H1 (cell line): ENCODE measurements at regions not wholly inside any gene's neighbourhood (a gene's known extent, or its start where the extent isn't known, plus 50 kb on each side); places are given as distances from the start of the nearest gene placed in this dataset.
A peak's percentile ranks its signal among the peaks of the same experiment; 100 is the strongest.

Source experiments
- CTCF ChIA-PET: fragments of 300-600 bp; sonication (Branson Sonifier 250); formaldehyde crosslinking; loops from one replicate; lab custom pipeline; 2021; ENCODE audit not compliant: partially characterized antibody; lab: Charles Lee
- POLR2A ChIA-PET: fragments of 300-600 bp; sonication (Branson Sonifier 250); formaldehyde crosslinking; loops from one replicate; lab custom pipeline; 2021; ENCODE audit warnings: inconsistent platforms; ENCODE audit not compliant: partially characterized antibody; lab: Charles Lee
- DNase-seq, 2 experiments: peaks; one replicate each; pipeline versions ENCODE4 v3.0.0 to v3.0.0-alpha.2; 2010 to 2022; ENCODE audit warnings: low spot score in 2 of 2, low read depth in 1 of 2, mixed read lengths in 1 of 2
- FAIRE-seq: peaks from 2 replicates; lab custom pipeline; 2011; peaks lifted over from hg19 to GRCh38; lab: Jason Lieb, UNC
- H2AFZ ChIP-seq: 2 replicates; pipeline ENCODE4 v1.8.1; 2012; ENCODE audit warnings: low read length, inconsistent platforms
- H2AK5ac ChIP-seq: 2 replicates; pipeline ENCODE4 v1.6.1; 2013; ENCODE audit warnings: low read depth, low read length
- H2BK120ac ChIP-seq: replicated peaks from 2 replicates; pipeline ENCODE3; 2013; ENCODE audit warnings: low read depth, low read length, inconsistent platforms
- H2BK12ac ChIP-seq: 2 replicates; pipeline ENCODE4 v1.6.1; 2013; ENCODE audit warnings: low read depth, low read length
- H2BK15ac ChIP-seq: 2 replicates; pipeline ENCODE4 v1.6.1; 2013; ENCODE audit warnings: low read length
- H2BK20ac ChIP-seq: 2 replicates; pipeline ENCODE4 v1.6.1; 2013; ENCODE audit warnings: low read length
- H2BK5ac ChIP-seq: 2 replicates; pipeline ENCODE4 v1.6.1; 2013; ENCODE audit warnings: low read depth, low read length
- H3K14ac ChIP-seq: 2 replicates; pipeline ENCODE4 v1.6.1; 2013; ENCODE audit warnings: inconsistent platforms; ENCODE audit not compliant: insufficient read length
- H3K18ac ChIP-seq: 2 replicates; pipeline ENCODE4 v1.6.1; 2013; ENCODE audit warnings: low read length; ENCODE audit errors: extremely low read depth
- H3K23ac ChIP-seq: 2 replicates; pipeline ENCODE4 v1.6.1; 2013; ENCODE audit warnings: inconsistent platforms; ENCODE audit not compliant: insufficient read length
- H3K23me2 ChIP-seq: 2 replicates; pipeline ENCODE4 v1.6.1; 2013; ENCODE audit warnings: low read depth, low read length
- H3K27ac ChIP-seq: 2 replicates; pipeline ENCODE4 v1.6.1; 2011; ENCODE audit warnings: low read depth, low read length, inconsistent platforms
- H3K27me3 ChIP-seq, 4 experiments: replicated peaks in 1 of 4; 1 replicate in 1 of 4; 2 replicates in 3 of 4; pipeline versions ENCODE4 v1.6.1 to v1.8.1; 2011 to 2013; ENCODE audit warnings: low read length in 3 of 4, mild to moderate bottlenecking in 3 of 4, inconsistent platforms in 2 of 4, mixed read lengths in 2 of 4, moderate library complexity in 1 of 4; ENCODE audit not compliant: control insufficient read depth in 3 of 4, insufficient read depth in 3 of 4; ENCODE audit errors: extremely low read depth in 1 of 4
- H3K36me3 ChIP-seq, 4 experiments: 2 replicates each; pipeline versions ENCODE4 v1.6.1 to v1.8.1; 2011 to 2013; ENCODE audit warnings: mild to moderate bottlenecking in 4 of 4, low read length in 3 of 4, moderate library complexity in 2 of 4, control low read depth in 1 of 4, inconsistent platforms in 1 of 4; ENCODE audit not compliant: insufficient read depth in 4 of 4, control insufficient read depth in 2 of 4
- H3K4ac ChIP-seq: replicated peaks from 2 replicates; pipeline ENCODE3; 2013; ENCODE audit warnings: low read length, low read depth, mixed read lengths, inconsistent platforms; ENCODE audit not compliant: insufficient read length
- H3K4me1 ChIP-seq, 4 experiments: replicated peaks in 1 of 4; 1 replicate in 1 of 4; 2 replicates in 3 of 4; pipeline versions ENCODE4 v1.6.1 to v1.8.1; 2011 to 2013; ENCODE audit warnings: low read length in 3 of 4, inconsistent platforms in 2 of 4, mixed read lengths in 1 of 4; ENCODE audit not compliant: insufficient read depth in 4 of 4, control insufficient read depth in 3 of 4
- H3K4me2 ChIP-seq, 2 experiments: 2 replicates each; pipeline versions ENCODE4 v1.6.1 to v1.8.1; 2011 to 2013; ENCODE audit warnings: low read depth in 2 of 2, low read length in 2 of 2, control low read depth in 1 of 2, inconsistent platforms in 1 of 2, mild to moderate bottlenecking in 1 of 2; ENCODE audit not compliant: insufficient read depth in 1 of 2
- H3K4me3 ChIP-seq, 4 experiments: fragments of 200-600, 300-600 bp in 1 of 4; sonication (generic), shearing (Covaris generic), sonication (Bioruptor Twin) in 1 of 4; 2 replicates each; pipeline versions ENCODE4 v1.5.1 to v1.8.1; 2011 to 2016; ENCODE audit warnings: low read length in 4 of 4, low read depth in 3 of 4, control low read depth in 2 of 4, inconsistent platforms in 2 of 4, mild to moderate bottlenecking in 2 of 4, mixed read lengths in 1 of 4, moderate library complexity in 1 of 4; ENCODE audit not compliant: insufficient read depth in 2 of 4; ENCODE audit errors: extremely low read depth in 1 of 4
- H3K56ac ChIP-seq: replicated peaks from 2 replicates; pipeline ENCODE3; 2013; ENCODE audit warnings: low read depth, mild to moderate bottlenecking, mixed read lengths, low read length, inconsistent platforms; ENCODE audit not compliant: insufficient read length
- H3K79me1 ChIP-seq: 2 replicates; pipeline ENCODE4 v1.6.1; 2013; ENCODE audit warnings: low read depth, low read length, control low read depth
- H3K79me2 ChIP-seq, 2 experiments: 2 replicates each; pipeline versions ENCODE4 v1.6.1 to v1.8.1; 2012 to 2013; ENCODE audit warnings: low read length in 2 of 2, mild to moderate bottlenecking in 2 of 2, inconsistent platforms in 1 of 2; ENCODE audit not compliant: insufficient read depth in 2 of 2, control insufficient read depth in 1 of 2
- H3K9ac ChIP-seq, 4 experiments: replicated peaks in 1 of 4; 1 replicate in 1 of 4; 2 replicates in 3 of 4; pipeline versions ENCODE4 v1.6.1 to v1.8.1; 2011 to 2013; ENCODE audit warnings: low read depth in 3 of 4, low read length in 3 of 4, control low read depth in 2 of 4, mild to moderate bottlenecking in 2 of 4, moderate library complexity in 2 of 4, inconsistent platforms in 1 of 4; ENCODE audit errors: extremely low read depth in 1 of 4
- H3K9me3 ChIP-seq, 2 experiments: 2 replicates each; pipeline versions ENCODE4 v1.6.1 to v1.8.1; 2012 to 2013; ENCODE audit warnings: mild to moderate bottlenecking in 2 of 2, moderate library complexity in 2 of 2, control low read depth in 1 of 2, inconsistent platforms in 1 of 2, low read depth in 1 of 2, low read length in 1 of 2, mixed read lengths in 1 of 2; ENCODE audit not compliant: insufficient read depth in 2 of 2
- H4K20me1 ChIP-seq, 2 experiments: replicated peaks in 1 of 2; 2 replicates each; pipeline versions ENCODE3 to v1.8.1; 2011 to 2013; ENCODE audit warnings: inconsistent platforms in 2 of 2, low read length in 2 of 2, mild to moderate bottlenecking in 1 of 2; ENCODE audit not compliant: insufficient read depth in 2 of 2, control insufficient read depth in 1 of 2
- H4K5ac ChIP-seq: 2 replicates; pipeline ENCODE4 v1.6.1; 2013; ENCODE audit warnings: low read length, low read depth, mixed read lengths, inconsistent platforms; ENCODE audit not compliant: insufficient read length
- H4K8ac ChIP-seq: 2 replicates; pipeline ENCODE4 v1.8.0; 2013; ENCODE audit warnings: mild to moderate bottlenecking, moderate library complexity, low read length, inconsistent platforms; ENCODE audit not compliant: insufficient read depth; ENCODE audit errors: extremely low read depth
- H4K91ac ChIP-seq: replicated peaks from 2 replicates; pipeline ENCODE3; 2013; ENCODE audit warnings: low read length, mixed read lengths, inconsistent platforms; ENCODE audit not compliant: insufficient read length
- ASH2L ChIP-seq: fragments of 200-600, 300-600 bp; sonication (generic); IDR thresholded peaks from one replicate; pipeline ENCODE4 v1.7.1; 2017; ENCODE audit warnings: low read length
- CBX8 ChIP-seq: fragments of 300-800, 300-1000 bp; sonication (generic); IDR thresholded peaks from 2 replicates; pipeline ENCODE4 v1.7.1; 2016; ENCODE audit warnings: low read depth, low read length, borderline replicate concordance
- CHD1 ChIP-seq: IDR thresholded peaks from 2 replicates; pipeline ENCODE4 v1.6.1; 2012; ENCODE audit warnings: low read depth, low read length, improper control_type of control experiment
- CHD2 ChIP-seq: IDR thresholded peaks from 2 replicates; pipeline ENCODE4 v1.6.1; 2012; ENCODE audit warnings: low read length, improper control_type of control experiment
- FOSL1 ChIP-seq: IDR thresholded peaks from 2 replicates; pipeline ENCODE4 v1.6.1; 2011; ENCODE audit warnings: mild to moderate bottlenecking, low read depth, low read length, moderate library complexity; ENCODE audit not compliant: insufficient read depth
- POLR2AphosphoS5 ChIP-seq: IDR thresholded peaks from 2 replicates; pipeline ENCODE4 v1.6.1; 2011; ENCODE audit warnings: low read depth, low read length
- POU5F1 ChIP-seq: IDR thresholded peaks from 2 replicates; pipeline ENCODE4 v1.6.1; 2011; ENCODE audit warnings: low read depth, mild to moderate bottlenecking, low read length, moderate library complexity
- SIN3A ChIP-seq, 2 experiments: IDR thresholded peaks in 1 of 2; conservative IDR thresholded peaks in 1 of 2; 2 replicates each; pipeline ENCODE4 v1.6.1; 2011 to 2012; ENCODE audit warnings: low read length in 2 of 2, improper control_type of control experiment in 1 of 2, low read depth in 1 of 2, mild to moderate bottlenecking in 1 of 2
- SUZ12 ChIP-seq: fragments of 200-600 bp; sonication (generic); IDR thresholded peaks from 2 replicates; pipeline ENCODE4 v1.6.1; 2012; ENCODE audit warnings: mild to moderate bottlenecking, inconsistent platforms, low read length, moderate library complexity, mixed read lengths
- TEAD4 ChIP-seq: IDR thresholded peaks from 2 replicates; pipeline ENCODE4 v1.6.1; 2012; ENCODE audit warnings: low read depth, low read length, inconsistent platforms, mixed read lengths
- YY1 ChIP-seq: IDR thresholded peaks from 2 replicates; pipeline ENCODE4 v1.6.1; 2011; ENCODE audit warnings: low read depth, mild to moderate bottlenecking, low read length
- WGBS, 2 experiments: shearing (Covaris generic) in 1 of 2; methylation state at CpG; one replicate each; pipeline versions ENCODE4 v1.1.6 to v1.1.7; 2013 to 2015; ENCODE audit warnings: low lambda C conversion rate in 2 of 2, mixed read lengths in 2 of 2, inconsistent platforms in 1 of 2, low coverage in 1 of 2, missing lambda C conversion rate in 1 of 2; ENCODE audit not compliant: insufficient replicate concordance in 2 of 2, insufficient coverage in 1 of 2, insufficient read length in 1 of 2; ENCODE audit errors: extremely low coverage in 1 of 2, missing lambda C conversion rate in 1 of 2; 5-methylcytosine and 5-hydroxymethylcytosine counted together
- TF ChIP-seq, protein P1 (sequence below): IDR thresholded peaks from 2 replicates; pipeline ENCODE4 v1.6.1; 2012; ENCODE audit warnings: inconsistent platforms
- TF ChIP-seq, protein P2 (sequence below): IDR thresholded peaks from 2 replicates; pipeline ENCODE4 v1.6.1; 2012; ENCODE audit warnings: inconsistent platforms

DNA sequence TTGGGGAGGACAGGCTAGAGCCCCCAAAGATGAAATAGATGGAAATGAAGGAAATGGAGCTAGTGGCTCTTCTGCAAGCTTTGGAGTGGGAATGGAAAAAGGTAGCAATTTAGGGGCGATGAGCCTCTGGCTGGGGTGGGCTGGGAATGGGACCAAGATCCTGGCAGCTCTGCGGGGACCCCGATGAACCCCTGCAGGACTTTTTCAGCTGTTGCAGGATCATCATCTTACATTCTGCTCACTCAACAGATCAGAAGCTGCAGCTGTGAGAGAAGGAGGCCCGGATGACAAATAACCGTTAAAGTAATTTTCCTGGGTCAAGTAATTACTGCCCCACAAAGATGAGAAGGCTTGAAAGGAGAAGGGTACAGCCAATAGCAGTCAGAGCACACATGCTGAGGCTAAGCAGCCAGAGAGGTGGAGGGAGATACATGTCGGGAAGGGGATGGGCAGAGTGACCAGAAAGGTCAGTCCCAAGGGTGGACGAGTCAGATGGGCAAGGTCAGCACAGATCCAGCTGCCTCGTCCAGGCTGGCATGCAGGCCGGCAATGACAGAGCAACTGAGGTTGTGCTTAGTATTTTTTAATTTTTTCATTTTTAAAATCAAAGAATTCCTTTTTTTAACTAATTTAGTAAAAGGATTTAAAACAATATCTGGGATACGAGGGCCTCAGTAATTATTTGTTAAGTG is 245.0 kb upstream of the RAB6C start:
- no peaks in the 10 kb centered on the region for H3K4me1 ChIP-seq
- H3K4me2 ChIP-seq = no peak overlapping the region
- H3K79me1 ChIP-seq = no peaks in the 10 kb centered on the region
- no peak overlapping the region for H3K4ac ChIP-seq
- no peak overlapping the region for H2BK20ac ChIP-seq
- no peak overlapping the region for H4K5ac ChIP-seq
- no peak overlapping the region for H3K18ac ChIP-seq
- DNase-seq = no peak
- H3K23ac ChIP-seq = no peak overlapping the region
- H4K91ac ChIP-seq = peak overlapping the region; percentile 64
- ChIA-PET POLR2A (no interaction called here), CTCF (no interaction called here)
- WGBS, 2 experiments = 94% methylated on average over 10 of the region's 10 CpGs; no CpG with 5 or more reads in 1 of the 2 experiments
- H3K9me3 ChIP-seq = peaks cover 0 to 8% of the 10 kb centered on the region in 2 experiments; a peak in 1 of 4 replicates
- no peak overlapping the region for H4K8ac ChIP-seq
- H2AK5ac ChIP-seq = no peak overlapping the region
- no peaks in the 10 kb centered on the region for H3K27me3 ChIP-seq
- H3K23me2 ChIP-seq = peaks cover 13% of the 10 kb centered on the region; the same call in 1 of the 2 replicates
- no peak overlapping the region for H3K27ac ChIP-seq
- H3K36me3 ChIP-seq = no peaks in the 10 kb centered on the region
- no peak overlapping the region for H3K56ac ChIP-seq
- no peak overlapping the region for H3K4me3 ChIP-seq
- no peak for FAIRE-seq
- no peak overlapping the region for H2BK15ac ChIP-seq
- H3K79me2 ChIP-seq = no peaks in the 10 kb centered on the region
- H3K14ac ChIP-seq = no peak overlapping the region
- no peak overlapping the region for H2AFZ ChIP-seq
- peaks cover 0 to 7% of the 10 kb centered on the region in 2 experiments for H4K20me1 ChIP-seq
- H2BK120ac ChIP-seq = no peak overlapping the region
- H2BK12ac ChIP-seq = no peak overlapping the region
- no peak overlapping the region for H3K9ac ChIP-seq
- TF ChIP-seq ASH2L = no peak
- no peak for TF ChIP-seq SUZ12
- TF ChIP-seq POU5F1 = no peak
- TF ChIP-seq, protein P1, sequence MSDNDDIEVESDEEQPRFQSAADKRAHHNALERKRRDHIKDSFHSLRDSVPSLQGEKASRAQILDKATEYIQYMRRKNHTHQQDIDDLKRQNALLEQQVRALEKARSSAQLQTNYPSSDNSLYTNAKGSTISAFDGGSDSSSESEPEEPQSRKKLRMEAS = no peak
- TF ChIP-seq FOSL1 = no peak
- no peak for TF ChIP-seq SIN3A (conservative IDR thresholded peaks at IDR 0.05 in 1 of 2, IDR thresholded peaks at IDR 0.05 in 1 of 2; ENCODE audit: low read depth in 1 of 2, low read length in 2 of 2)
- no peak for TF ChIP-seq CBX8
- no peak for TF ChIP-seq YY1
- TF ChIP-seq CHD2 = no peak
- no peak for TF ChIP-seq POLR2AphosphoS5
- no peak for TF ChIP-seq CHD1
- no peak for TF ChIP-seq TEAD4
- TF ChIP-seq, protein P2, sequence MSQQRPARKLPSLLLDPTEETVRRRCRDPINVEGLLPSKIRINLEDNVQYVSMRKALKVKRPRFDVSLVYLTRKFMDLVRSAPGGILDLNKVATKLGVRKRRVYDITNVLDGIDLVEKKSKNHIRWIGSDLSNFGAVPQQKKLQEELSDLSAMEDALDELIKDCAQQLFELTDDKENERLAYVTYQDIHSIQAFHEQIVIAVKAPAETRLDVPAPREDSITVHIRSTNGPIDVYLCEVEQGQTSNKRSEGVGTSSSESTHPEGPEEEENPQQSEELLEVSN = no peak
- no peak overlapping the region for H2BK5ac ChIP-seq
